NCI-H524 (cell line): ENCODE measurements at regions not wholly inside any gene's neighbourhood (a gene's known extent, or its start where the extent isn't known, plus 50 kb on each side); places are given as distances from the start of the nearest gene placed in this dataset.
"Not testable (repeated sequence)": the region's sequence is repeated elsewhere in the genome, so short reads cannot be mapped to it uniquely, and the experiment has no call there.

Source experiments
- DNase-seq, 2 experiments: peaks; one replicate each; lab custom pipeline; 2025; lab: John Stamatoyannopoulos, UW

- DNase-seq = no peak
These were observed 120.2 kb downstream of the MRPL39 start for GRCh38 chr21:25487046-25487594.

GRCh38 chr21:25485914-25486313 lies 121.4 kb downstream of the MRPL39 start:
- no peak for DNase-seq

DNA sequence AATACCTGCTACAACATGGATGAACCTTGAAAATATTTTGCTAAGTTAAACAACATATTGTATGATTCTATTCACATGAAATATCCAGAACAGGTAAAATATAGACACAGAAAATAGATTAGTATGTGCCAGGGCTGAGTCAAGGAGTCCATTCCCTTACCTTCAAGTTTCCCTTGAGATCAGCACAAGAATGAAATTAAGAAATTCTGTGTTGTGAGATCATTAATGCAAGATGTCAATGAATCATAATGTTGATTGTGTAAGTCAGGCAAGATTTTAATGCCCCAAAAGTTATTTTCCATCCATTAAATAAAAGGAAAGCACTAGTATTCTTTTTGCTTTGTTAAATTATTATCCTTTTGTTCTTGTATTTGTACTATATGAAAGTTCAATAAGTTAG lies 139.4 kb downstream of the MRPL39 start:
- DNase-seq = no peak

DNA sequence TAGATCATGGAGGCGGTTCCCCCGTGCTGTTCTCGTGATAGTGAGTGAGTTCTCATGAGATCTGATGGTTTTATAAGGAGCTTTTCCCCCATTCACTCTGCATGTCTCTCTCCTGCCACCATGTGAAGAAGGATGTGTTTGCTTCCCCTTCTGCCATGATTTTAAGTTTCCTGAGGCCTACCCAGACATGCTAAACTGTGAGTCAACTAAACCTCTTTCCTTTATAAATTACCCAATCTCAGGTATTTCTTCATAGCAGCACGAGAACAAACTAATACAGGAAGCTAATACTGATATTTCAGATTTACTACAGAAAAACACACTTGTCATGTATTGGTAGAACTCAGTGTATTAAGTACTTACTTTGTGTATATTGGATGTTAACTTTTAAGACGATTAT lies 140.2 kb downstream of the MRPL39 start:
- not testable (repeated sequence) for DNase-seq

- DNase-seq = no peak
These were observed 140.8 kb downstream of the MRPL39 start for GRCh38 chr21:25466470-25466869.

DNA sequence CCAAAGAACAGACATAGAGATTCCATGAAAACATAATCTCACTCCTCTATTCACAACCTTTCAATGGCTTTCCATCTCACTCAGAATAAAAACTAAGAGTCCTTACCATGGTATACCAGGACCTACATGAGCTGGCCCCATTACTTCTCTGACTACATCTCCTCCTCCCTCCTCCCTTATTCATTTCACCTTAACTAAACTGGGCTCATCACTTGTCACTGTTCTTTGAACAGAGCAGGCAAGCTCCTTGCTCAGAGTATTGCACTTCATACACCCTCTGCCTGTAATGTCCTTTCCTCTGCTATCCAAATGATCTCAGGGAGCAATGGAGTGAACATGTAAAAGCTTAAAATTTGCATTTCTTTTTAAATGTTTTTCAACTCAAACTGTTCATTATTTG lies 142.0 kb downstream of the MRPL39 start:
- DNase-seq = no peak

- DNase-seq = no peak
These were observed 143.0 kb downstream of the MRPL39 start for GRCh38 chr21:25464275-25464674.

GRCh38 chr21:25462517-25462971 lies 144.7 kb downstream of the MRPL39 start:
- no peak for DNase-seq

- DNase-seq = no peak
These were observed 145.6 kb downstream of the MRPL39 start for GRCh38 chr21:25461725-25462124.

DNA sequence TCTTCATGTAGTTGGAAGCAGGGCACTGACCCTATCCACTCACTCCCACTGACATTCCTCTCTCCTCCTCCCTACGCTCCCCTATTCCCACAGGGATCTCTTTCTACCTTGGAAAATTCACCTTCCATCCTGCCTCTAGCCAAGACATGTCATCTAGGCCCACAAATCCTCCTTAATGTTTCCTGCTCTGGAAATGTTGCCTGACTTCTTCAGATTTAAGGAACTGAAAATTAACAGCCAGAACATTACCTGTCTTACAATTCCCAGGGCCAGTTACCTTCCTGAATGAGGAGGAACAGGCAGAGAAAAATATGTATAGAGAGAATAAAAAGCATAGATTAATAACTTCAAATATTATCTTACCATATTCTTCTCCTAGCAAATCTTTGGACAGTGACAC lies 147.3 kb downstream of the MRPL39 start:
- DNase-seq = no peak

DNA sequence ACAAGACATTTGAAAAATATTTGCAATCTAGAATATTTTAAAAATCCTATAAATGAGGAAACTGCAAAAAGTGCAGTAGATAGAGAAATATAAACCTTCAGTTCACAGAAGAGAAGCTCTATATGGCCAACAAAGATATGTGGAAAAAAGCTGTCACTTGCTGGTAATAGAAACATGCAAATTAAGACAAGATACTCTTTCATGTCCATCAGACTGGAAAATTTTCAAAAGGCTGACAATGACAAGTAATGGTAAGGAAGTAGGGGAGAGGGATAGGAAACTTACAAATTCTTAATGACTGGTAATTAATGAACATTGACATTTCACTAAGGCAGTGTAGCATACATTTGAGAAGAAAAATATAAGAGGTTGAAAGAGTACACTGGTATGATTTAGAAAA lies 147.9 kb downstream of the MRPL39 start:
- DNase-seq = no peak

DNA sequence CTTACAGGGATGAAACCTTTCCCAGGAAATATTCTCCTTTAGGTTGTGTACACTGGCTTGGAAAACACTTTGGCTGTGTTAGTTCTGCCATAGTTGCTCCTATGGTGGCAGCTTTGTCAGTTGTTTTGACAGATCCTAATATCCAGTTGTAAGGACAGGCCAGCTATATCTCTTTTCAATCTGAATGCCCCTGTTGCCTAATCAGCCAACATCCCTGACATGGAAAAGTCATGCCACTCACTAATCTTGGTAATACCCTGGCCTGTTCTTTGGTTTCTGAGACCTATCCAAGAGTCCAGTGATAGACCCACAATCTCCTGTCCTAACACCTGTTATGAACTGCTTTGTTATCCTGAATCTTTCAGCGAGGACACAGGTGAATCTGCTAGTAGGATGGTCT lies 148.8 kb downstream of the MRPL39 start:
- no peak for DNase-seq

- DNase-seq = no peak
These were observed 149.3 kb downstream of the MRPL39 start for GRCh38 chr21:25457946-25458345.

DNA sequence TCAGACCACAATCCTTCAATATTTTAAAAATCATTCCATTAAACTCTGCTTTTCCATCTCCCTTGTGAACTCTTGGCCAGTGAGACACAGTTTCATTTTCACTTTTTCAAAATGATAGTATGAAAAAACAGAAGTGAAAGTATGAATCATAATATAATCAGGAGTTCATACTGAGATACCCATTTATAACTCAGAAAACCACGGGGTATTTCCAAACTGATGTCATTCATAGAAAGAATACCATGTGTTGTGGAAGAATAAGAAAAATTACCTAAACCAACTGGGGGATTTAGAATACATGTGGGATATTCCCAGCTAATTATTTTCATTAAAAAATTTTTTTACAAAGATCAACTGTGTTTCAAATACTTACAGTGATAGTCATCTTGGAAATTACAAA lies 149.9 kb downstream of the MRPL39 start:
- no peak for DNase-seq

GRCh38 chr21:25456672-25457071 lies 150.6 kb downstream of the MRPL39 start:
- no peak for DNase-seq

GRCh38 chr21:25453524-25453923 lies 153.8 kb downstream of the MRPL39 start:
- DNase-seq = no peak

GRCh38 chr21:25449950-25450349 lies 157.3 kb downstream of the MRPL39 start:
- DNase-seq = no peak

- DNase-seq = no peak
These were observed 165.4 kb downstream of the MRPL39 start for GRCh38 chr21:25441835-25442234.

- not testable (repeated sequence) for DNase-seq
These were observed 169.8 kb downstream of the MRPL39 start for GRCh38 chr21:25437465-25437864.

- no peak for DNase-seq
These were observed 178.7 kb downstream of the MRPL39 start for GRCh38 chr21:25428537-25428936.

GRCh38 chr21:25427828-25428227 lies 179.5 kb downstream of the MRPL39 start:
- no peak for DNase-seq

- DNase-seq = no peak
These were observed 180.7 kb downstream of the MRPL39 start for GRCh38 chr21:25426580-25426979.

DNA sequence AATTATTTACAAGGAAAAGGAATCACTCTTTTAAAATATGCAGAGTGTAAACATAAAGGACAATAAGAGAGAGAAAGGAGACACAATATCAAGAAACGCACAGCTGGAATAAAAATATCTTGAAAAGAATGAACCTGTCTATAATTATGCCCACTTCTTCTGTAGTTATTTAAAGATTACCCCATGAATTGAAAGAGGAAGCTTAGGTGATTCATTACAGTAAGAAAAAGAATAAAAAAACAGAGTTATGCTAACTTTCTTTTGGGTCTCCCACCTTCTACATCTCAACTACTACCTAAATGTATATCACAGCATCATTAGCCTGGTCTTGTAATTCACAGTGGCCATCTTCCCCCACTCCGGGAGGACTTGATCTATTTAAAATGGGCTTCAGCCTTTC lies 182.1 kb downstream of the MRPL39 start:
- no peak for DNase-seq

- DNase-seq = no peak
These were observed 182.6 kb downstream of the MRPL39 start for GRCh38 chr21:25424634-25425033.

DNA sequence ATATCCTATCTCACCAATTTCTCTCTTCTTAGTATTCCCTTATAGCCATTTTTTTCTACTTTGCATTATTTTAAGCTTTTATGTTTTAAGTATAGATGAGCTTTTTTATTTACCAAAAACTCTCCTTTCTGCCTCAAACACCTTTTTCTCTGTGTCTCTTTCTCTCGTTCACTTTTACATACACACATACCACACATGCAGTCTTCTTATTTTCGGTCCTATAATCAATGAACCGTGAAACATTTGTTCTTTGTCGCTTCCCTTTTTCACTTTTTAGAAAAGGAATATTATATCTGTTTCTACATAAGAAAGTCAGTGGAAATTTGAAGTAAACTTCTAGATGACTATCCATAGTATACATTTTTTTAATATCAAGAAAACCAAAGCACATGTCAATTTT lies 183.2 kb downstream of the MRPL39 start:
- DNase-seq = no peak
